ENCODE measurements at regions not wholly inside any gene's neighbourhood (a gene's known extent, or its start where the extent isn't known, plus 50 kb on each side); places are given as distances from the start of the nearest gene placed in this dataset.
A peak's percentile ranks its signal among the peaks of the same experiment; 100 is the strongest.

GRCh38 chr16:51085271-51085670 is 65.8 kb downstream of the SALL1 start:
- DNase-seq = no peak

GRCh38 chr16:51084074-51084928 is 66.8 kb downstream of the SALL1 start:
- no peak for DNase-seq

GRCh38 chr16:51072591-51072990 is 78.5 kb downstream of the SALL1 start:
- no peak for DNase-seq

- no peak for DNase-seq
These were observed 79.7 kb downstream of the SALL1 start for GRCh38 chr16:51071326-51071725.

- DNase-seq = no peak
These were observed 83.7 kb downstream of the SALL1 start for GRCh38 chr16:51067352-51067751.

- DNase-seq = no peak
These were observed 89.0 kb downstream of the SALL1 start for GRCh38 chr16:51062039-51062438.

GRCh38 chr16:51061328-51061727 is 89.7 kb downstream of the SALL1 start:
- no peak for DNase-seq

- no peak for DNase-seq
These were observed 93.1 kb downstream of the SALL1 start for GRCh38 chr16:51057969-51058337.

GRCh38 chr16:51057102-51057793 is 93.8 kb downstream of the SALL1 start:
- DNase-seq = no peak

GRCh38 chr16:51056331-51056730 is 94.7 kb downstream of the SALL1 start:
- DNase-seq = no peak

GRCh38 chr16:51055434-51055833 is 95.6 kb downstream of the SALL1 start:
- no peak for DNase-seq

GRCh38 chr16:51053775-51054174 is 97.3 kb downstream of the SALL1 start:
- DNase-seq = peak; percentile 22

- DNase-seq = no peak
These were observed 99.4 kb downstream of the SALL1 start for GRCh38 chr16:51051671-51052070.

GRCh38 chr16:51050377-51050706 is 100.7 kb downstream of the SALL1 start:
- DNase-seq = no peak

- DNase-seq = no peak
These were observed 101.2 kb downstream of the SALL1 start for GRCh38 chr16:51049678-51050376.

GRCh38 chr16:51049276-51049675 is 101.8 kb downstream of the SALL1 start:
- DNase-seq = no peak

GRCh38 chr16:51048544-51048943 is 102.5 kb downstream of the SALL1 start:
- DNase-seq = no peak

GRCh38 chr16:51045794-51046193 is 105.3 kb downstream of the SALL1 start:
- DNase-seq = no peak

GRCh38 chr16:51045186-51045585 is 105.9 kb downstream of the SALL1 start:
- no peak for DNase-seq

GRCh38 chr16:51041546-51041945 is 109.5 kb downstream of the SALL1 start:
- DNase-seq = no peak

GRCh38 chr16:51040637-51041036 is 110.4 kb downstream of the SALL1 start:
- DNase-seq = no peak

- DNase-seq = no peak
These were observed 111.3 kb downstream of the SALL1 start for GRCh38 chr16:51039638-51040331.

GRCh38 chr16:51035711-51036110 is 115.4 kb downstream of the SALL1 start:
- DNase-seq = no peak
